ENCODE measurements at regions not wholly inside any gene's neighbourhood (a gene's known extent, or its start where the extent isn't known, plus 50 kb on each side); places are given as distances from the start of the nearest gene placed in this dataset.

- Mint-ChIP-seq H3K4me1 (ENCODE audit: low read depth) (peaks cover 24% of the 10 kb centered on the region), H3K36me3 (no peaks in the 10 kb centered on the region), H3K9me3 (ENCODE audit: low read depth) (no peaks in the 10 kb centered on the region), H3K4me3 (peak overlapping the region; percentile 85), H3K27me3 (no peaks in the 10 kb centered on the region), H3K27ac (peak overlapping the region; percentile 90)
Measured at GRCh38 chr14:75333606-75334548, 55.2 kb downstream of the FOS start.

DNA sequence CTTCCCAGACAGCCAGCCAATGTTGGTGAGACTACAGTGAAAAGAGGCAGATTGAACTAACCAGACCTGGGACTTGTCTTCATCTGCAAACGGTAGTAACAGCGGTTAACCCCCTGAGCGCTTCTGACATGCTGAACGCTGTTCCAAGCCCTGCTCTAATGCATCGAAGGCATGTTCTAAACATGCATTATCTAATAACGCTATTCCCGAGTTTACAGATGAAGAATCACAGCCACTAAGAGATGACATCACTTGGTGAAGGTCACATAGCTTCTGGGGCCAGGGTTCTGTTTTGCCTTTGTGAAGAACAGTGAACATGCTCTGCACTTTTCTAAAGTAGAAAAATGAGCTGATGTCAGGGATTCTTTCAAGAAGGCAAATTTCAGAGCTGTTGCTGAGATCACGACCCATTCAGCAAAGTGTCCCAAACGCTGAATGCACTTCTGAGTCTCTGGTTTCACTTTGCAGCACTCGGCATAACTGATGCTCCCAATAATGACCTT, 56.0 kb downstream of the FOS start:
- Mint-ChIP-seq H3K27me3 (no peaks in the 10 kb centered on the region), H3K4me1 (ENCODE audit: low read depth) (peaks cover 24% of the 10 kb centered on the region), H3K36me3 (no peaks in the 10 kb centered on the region), H3K27ac (peak overlapping the region; percentile 90), H3K9me3 (ENCODE audit: low read depth) (no peaks in the 10 kb centered on the region), H3K4me3 (peak overlapping the region; percentile 85)

- H3K36me3 Mint-ChIP-seq, result no peaks in the 10 kb centered on the region
- no peaks in the 10 kb centered on the region for H3K27me3 Mint-ChIP-seq
- peaks cover 24% of the 10 kb centered on the region for H3K4me1 Mint-ChIP-seq (ENCODE audit: low read depth)
- peak overlapping the region; percentile 2 for H3K4me3 Mint-ChIP-seq
- H3K9me3 Mint-ChIP-seq (ENCODE audit: low read depth), result no peaks in the 10 kb centered on the region
- H3K27ac Mint-ChIP-seq, result no peak overlapping the region
Measured at GRCh38 chr14:75335571-75335970, 56.9 kb downstream of the FOS start.

DNA sequence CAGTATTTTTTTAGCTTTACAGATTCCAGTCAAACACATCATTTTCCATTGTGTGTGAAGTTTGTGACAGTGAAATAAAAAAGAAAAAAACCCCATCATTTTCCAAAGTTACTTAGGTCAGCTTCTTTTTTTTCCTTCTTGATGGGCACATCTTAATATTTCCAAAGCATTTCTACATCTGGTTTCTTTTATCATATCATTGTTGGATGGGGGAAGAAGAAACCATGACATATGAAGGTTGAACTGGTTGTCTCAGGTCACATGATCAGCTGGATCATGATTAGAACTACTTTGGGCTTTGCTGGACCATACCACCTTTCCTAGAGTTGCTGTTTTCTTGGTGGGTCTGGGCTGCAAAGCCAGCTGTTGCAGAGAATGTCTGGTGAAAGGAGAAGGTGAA, 59.8 kb downstream of the FOS start:
- Mint-ChIP-seq H3K27me3 (no peaks in the 10 kb centered on the region), H3K4me1 (ENCODE audit: low read depth) (peaks cover 17% of the 10 kb centered on the region), H3K36me3 (no peaks in the 10 kb centered on the region), H3K9me3 (ENCODE audit: low read depth) (no peaks in the 10 kb centered on the region), H3K27ac (no peak overlapping the region), H3K4me3 (no peak overlapping the region)

DNA sequence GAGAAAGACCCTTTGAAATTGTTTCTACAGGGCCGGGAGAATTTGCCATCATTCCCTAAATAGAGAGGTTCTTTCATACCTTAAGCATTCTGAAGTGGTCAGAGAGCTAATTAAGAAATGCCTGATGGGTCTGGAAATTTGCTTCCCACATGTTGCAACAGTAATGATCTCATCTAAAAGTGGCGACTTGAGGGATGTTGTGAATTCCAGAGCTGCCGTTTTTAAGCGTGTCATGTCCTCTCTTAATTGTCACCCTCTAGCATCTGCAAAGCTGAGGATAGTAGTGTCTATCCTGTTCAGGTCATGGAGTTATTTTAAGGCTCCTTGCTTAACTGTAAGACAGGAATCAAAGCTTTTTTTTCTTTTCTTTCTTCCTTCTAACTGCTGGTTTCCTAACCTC, 60.4 kb downstream of the FOS start:
- no peak overlapping the region for H3K27ac Mint-ChIP-seq
- no peak overlapping the region for H3K4me3 Mint-ChIP-seq

DNA sequence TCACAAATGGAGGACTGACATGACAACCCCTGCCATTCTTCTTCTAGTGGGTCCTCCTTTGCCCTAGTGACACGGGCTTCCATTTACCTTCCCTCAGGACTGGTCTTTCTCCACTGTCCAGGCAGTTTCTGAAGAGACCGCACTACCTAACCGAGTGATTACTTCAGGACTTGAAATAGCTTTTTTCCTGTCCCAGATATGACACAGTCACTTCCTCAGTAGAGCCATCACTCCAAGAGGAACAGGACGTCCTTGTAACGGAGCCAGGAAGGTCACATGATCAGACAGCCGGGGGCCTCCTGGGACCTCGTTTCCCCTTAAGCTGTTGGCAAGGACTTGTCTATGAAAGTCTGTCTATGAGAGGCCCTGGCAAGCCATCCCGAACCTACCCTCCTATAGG, 62.3 kb downstream of the FOS start:
- peaks cover 4% of the 10 kb centered on the region for H3K36me3 Mint-ChIP-seq
- no peak overlapping the region for H3K27ac Mint-ChIP-seq
- peaks cover 1% of the 10 kb centered on the region for H3K4me1 Mint-ChIP-seq (ENCODE audit: low read depth)
- H3K4me3 Mint-ChIP-seq, result no peak overlapping the region
- no peaks in the 10 kb centered on the region for H3K9me3 Mint-ChIP-seq (ENCODE audit: low read depth)
- no peaks in the 10 kb centered on the region for H3K27me3 Mint-ChIP-seq

More for the DNA sequence above, 60.4 kb downstream of the FOS start:
- H3K36me3 Mint-ChIP-seq, result no peaks in the 10 kb centered on the region
- H3K4me1 Mint-ChIP-seq (ENCODE audit: low read depth), result peaks cover 14% of the 10 kb centered on the region
- no peaks in the 10 kb centered on the region for H3K27me3 Mint-ChIP-seq
- H3K9me3 Mint-ChIP-seq (ENCODE audit: low read depth), result no peaks in the 10 kb centered on the region

GRCh38 chr14:75341620-75342019, 63.0 kb downstream of the FOS start:
- peaks cover 1% of the 10 kb centered on the region for H3K4me1 Mint-ChIP-seq (ENCODE audit: low read depth)
- no peaks in the 10 kb centered on the region for H3K9me3 Mint-ChIP-seq (ENCODE audit: low read depth)
- H3K4me3 Mint-ChIP-seq, result no peak overlapping the region
- peaks cover 4% of the 10 kb centered on the region for H3K36me3 Mint-ChIP-seq
- H3K27me3 Mint-ChIP-seq, result no peaks in the 10 kb centered on the region
- no peak overlapping the region for H3K27ac Mint-ChIP-seq

- Mint-ChIP-seq H3K4me1 (ENCODE audit: low read depth) (peaks cover 1% of the 10 kb centered on the region), H3K4me3 (no peak overlapping the region), H3K27ac (no peak overlapping the region), H3K9me3 (ENCODE audit: low read depth) (no peaks in the 10 kb centered on the region), H3K27me3 (no peaks in the 10 kb centered on the region), H3K36me3 (peaks cover 4% of the 10 kb centered on the region)
Measured at GRCh38 chr14:75342762-75343599, 64.4 kb downstream of the FOS start.

- Mint-ChIP-seq H3K9me3 (ENCODE audit: low read depth) (no peaks in the 10 kb centered on the region), H3K36me3 (peaks cover 4% of the 10 kb centered on the region), H3K4me3 (no peak overlapping the region), H3K27ac (no peak overlapping the region), H3K27me3 (no peaks in the 10 kb centered on the region), H3K4me1 (ENCODE audit: low read depth) (peaks cover 1% of the 10 kb centered on the region)
Measured at GRCh38 chr14:75343911-75344310, 65.3 kb downstream of the FOS start.

- Mint-ChIP-seq H3K4me1 (ENCODE audit: low read depth) (peaks cover 1% of the 10 kb centered on the region), H3K4me3 (no peak overlapping the region), H3K27ac (no peak overlapping the region), H3K27me3 (no peaks in the 10 kb centered on the region), H3K36me3 (peaks cover 4% of the 10 kb centered on the region), H3K9me3 (ENCODE audit: low read depth) (no peaks in the 10 kb centered on the region)
Measured at GRCh38 chr14:75344411-75344810, 65.8 kb downstream of the FOS start.

- no peaks in the 10 kb centered on the region for H3K4me1 Mint-ChIP-seq (ENCODE audit: low read depth)
- no peak overlapping the region for H3K4me3 Mint-ChIP-seq
- no peak overlapping the region for H3K27ac Mint-ChIP-seq
- H3K9me3 Mint-ChIP-seq (ENCODE audit: low read depth), result no peaks in the 10 kb centered on the region
- H3K27me3 Mint-ChIP-seq, result no peaks in the 10 kb centered on the region
- H3K36me3 Mint-ChIP-seq, result no peaks in the 10 kb centered on the region
Measured at GRCh38 chr14:75350505-75351060, 72.0 kb downstream of the FOS start.

DNA sequence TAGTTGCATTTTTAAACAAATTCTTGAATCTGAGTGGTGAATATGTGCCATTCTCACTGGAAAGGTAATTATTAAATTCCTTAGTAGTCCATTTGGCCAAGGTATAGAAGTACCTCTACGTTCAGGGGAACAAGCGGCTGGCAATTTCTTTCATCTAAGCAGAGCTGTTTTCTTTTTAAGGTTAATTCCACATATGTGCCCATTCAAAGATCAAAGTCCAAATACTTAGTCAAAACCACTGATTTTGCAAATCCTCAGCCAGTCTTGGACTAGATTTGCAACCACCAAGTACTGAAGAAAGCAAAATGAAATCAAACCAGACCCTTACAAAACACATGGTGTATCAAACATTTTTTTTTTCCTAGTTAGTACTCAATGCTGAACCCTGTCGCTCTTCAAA, 68.7 kb upstream of the JDP2 start:
- no peaks in the 10 kb centered on the region for H3K36me3 Mint-ChIP-seq
- H3K27me3 Mint-ChIP-seq, result no peaks in the 10 kb centered on the region
- H3K4me1 Mint-ChIP-seq (ENCODE audit: low read depth), result peaks cover 4% of the 10 kb centered on the region
- no peak overlapping the region for H3K4me3 Mint-ChIP-seq
- no peak overlapping the region for H3K27ac Mint-ChIP-seq
- H3K9me3 Mint-ChIP-seq (ENCODE audit: low read depth), result no peaks in the 10 kb centered on the region

- Mint-ChIP-seq H3K27ac (no peak overlapping the region), H3K27me3 (peaks cover 1% of the 10 kb centered on the region), H3K36me3 (no peaks in the 10 kb centered on the region), H3K9me3 (ENCODE audit: low read depth) (no peaks in the 10 kb centered on the region), H3K4me1 (ENCODE audit: low read depth) (peaks cover 6% of the 10 kb centered on the region), H3K4me3 (no peak overlapping the region)
Measured at GRCh38 chr14:75361041-75361440, 66.8 kb upstream of the JDP2 start.

- Mint-ChIP-seq H3K27ac (no peak overlapping the region), H3K9me3 (ENCODE audit: low read depth) (no peaks in the 10 kb centered on the region), H3K27me3 (peaks cover 1% of the 10 kb centered on the region), H3K4me1 (ENCODE audit: low read depth) (peaks cover 6% of the 10 kb centered on the region), H3K4me3 (no peak overlapping the region), H3K36me3 (no peaks in the 10 kb centered on the region)
Measured at GRCh38 chr14:75361751-75362433, 65.9 kb upstream of the JDP2 start.

Data from activated naive CD8-positive, alpha-beta T cell (primary cell).